Transverse colon (tissue), 4 donors: ENCODE measurements at regions not wholly inside any gene's neighbourhood (a gene's known extent, or its start where the extent isn't known, plus 50 kb on each side); places are given as distances from the start of the nearest gene placed in this dataset.

ENCODE experiments used
- CTCF ChIP-seq, 5 experiments: fragments of 200-600 bp in 3 of 5; fragments of 450-650 bp in 2 of 5; sonication (generic) in 3 of 5; IDR thresholded peaks; 1 replicate in 2 of 5; 2 replicates in 3 of 5; pipeline ENCODE4 v1.5.1; 2016 to 2017; ENCODE audit warnings: antibody characterized with exemption in 5 of 5, inconsistent platforms in 3 of 5, mild to moderate bottlenecking in 2 of 5, moderate library complexity in 1 of 5
- EP300 ChIP-seq: sonication (generic); formaldehyde crosslinking; IDR thresholded peaks from one replicate; pipeline ENCODE4 v1.6.1; 2017; ENCODE audit warnings: antibody characterized with exemption, low read depth
- POLR2A ChIP-seq: fragments of 450-650 bp; IDR thresholded peaks from one replicate; pipeline ENCODE4 v1.6.1; 2016; ENCODE audit warnings: antibody characterized with exemption, mild to moderate bottlenecking, moderate library complexity
- POLR2AphosphoS5 ChIP-seq, 3 donors: sonication (generic); formaldehyde crosslinking; IDR thresholded peaks; one replicate each; pipeline ENCODE4 v1.6.1; 2016; ENCODE audit warnings: antibody characterized with exemption in 3 of 3

GRCh38 chr10:107520348-107520747 is 355.8 kb upstream of the SORCS1 start:
- TF ChIP-seq CTCF (IDR thresholded peaks at IDR 0.05) (no peak), EP300 (no peak), POLR2AphosphoS5 (IDR thresholded peaks at IDR 0.05) (no peak), POLR2A (no peak)
